ENCODE measurements at regions not wholly inside any gene's neighbourhood (a gene's known extent, or its start where the extent isn't known, plus 50 kb on each side); places are given as distances from the start of the nearest gene placed in this dataset.

DNA sequence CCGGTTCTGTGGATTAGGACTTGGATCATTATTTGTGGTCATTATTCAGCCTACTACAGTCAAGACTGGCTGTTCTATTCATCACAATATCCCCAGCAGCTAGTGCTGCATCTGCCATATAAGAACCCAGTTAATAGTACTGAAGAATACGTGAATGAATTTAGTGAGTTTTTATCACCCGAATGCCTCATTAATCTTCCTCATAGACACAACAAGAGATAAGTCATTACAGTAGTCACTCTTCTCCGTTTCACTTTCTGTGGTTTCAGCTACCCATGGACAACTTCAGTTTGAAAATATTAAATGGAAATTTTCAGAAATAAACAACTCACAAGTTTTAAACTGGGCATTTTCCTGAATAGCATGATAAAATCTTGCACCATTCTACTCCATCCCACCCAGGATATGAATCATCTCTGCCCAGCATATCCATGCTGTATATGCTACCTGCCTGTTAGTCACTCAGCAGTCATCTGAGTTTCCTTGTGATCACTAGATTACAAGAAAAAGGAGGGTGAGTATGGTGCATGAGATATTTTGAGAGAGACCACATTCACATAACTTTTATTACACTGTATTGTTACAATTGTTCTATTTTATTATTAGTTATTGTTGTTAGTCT lies 363.7 kb upstream of the CHAC2 start:
- no peak for TF ChIP-seq CTCF (IDR thresholded peaks at IDR 0.05; ENCODE audit: control insufficient read depth, extremely low read depth, insufficient read depth)
- DNase-seq (ENCODE audit: low read depth) = no peak
- no peak overlapping the region for H3K4me3 ChIP-seq (ENCODE audit: low read depth, low read length)

GRCh38 chr2:53397085-53397484 lies 370.5 kb upstream of the CHAC2 start:
- TF ChIP-seq CTCF (IDR thresholded peaks at IDR 0.05; ENCODE audit: control insufficient read depth, extremely low read depth, insufficient read depth) = no peak
- no peak for DNase-seq (ENCODE audit: low read depth)
- no peak overlapping the region for H3K4me3 ChIP-seq (ENCODE audit: low read depth, low read length)

DNA sequence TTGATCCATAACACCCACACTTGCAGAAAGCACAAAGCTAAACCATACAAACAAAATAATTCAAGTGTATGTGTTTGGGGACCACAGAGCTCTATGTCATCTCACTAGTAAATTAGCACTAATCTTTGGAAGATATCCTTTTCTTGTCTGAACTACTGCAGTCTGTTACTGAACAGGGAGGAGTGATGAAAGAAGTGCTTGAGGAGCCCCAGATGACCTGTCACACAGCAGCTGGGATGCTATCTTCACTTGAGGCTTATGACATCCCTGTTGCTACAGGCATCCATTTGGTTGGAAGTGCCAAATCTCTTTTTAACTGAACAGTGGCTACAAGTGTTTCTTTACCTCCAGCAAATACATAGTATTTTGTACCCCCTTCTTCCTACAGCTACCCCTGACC lies 386.3 kb upstream of the CHAC2 start:
- H3K4me3 ChIP-seq (ENCODE audit: low read depth, low read length) = no peak overlapping the region
- DNase-seq (ENCODE audit: low read depth) = no peak
- no peak for TF ChIP-seq CTCF (IDR thresholded peaks at IDR 0.05; ENCODE audit: control insufficient read depth, extremely low read depth, insufficient read depth)

DNA sequence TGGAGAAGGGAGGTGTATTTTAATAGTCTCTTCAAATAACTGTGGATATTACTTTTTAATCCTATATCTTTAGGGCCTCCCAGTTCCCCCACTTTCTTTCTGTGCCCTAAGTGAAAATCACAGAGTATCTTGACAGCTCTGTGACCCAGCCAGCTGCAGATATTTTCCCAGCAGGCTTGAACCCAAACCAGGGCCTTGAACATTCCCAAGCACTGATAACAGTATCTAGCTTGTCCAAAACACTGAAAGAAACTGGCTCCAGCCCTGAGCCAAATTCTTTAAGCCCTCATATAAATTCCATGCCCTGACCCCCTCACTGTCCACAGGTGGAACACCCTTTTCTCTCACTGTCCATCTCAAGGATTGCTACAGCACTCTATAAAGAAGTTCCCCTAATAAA lies 388.1 kb upstream of the CHAC2 start:
- TF ChIP-seq CTCF (IDR thresholded peaks at IDR 0.05; ENCODE audit: control insufficient read depth, extremely low read depth, insufficient read depth) = no peak
- DNase-seq (ENCODE audit: low read depth) = no peak
- H3K4me3 ChIP-seq (ENCODE audit: low read depth, low read length) = no peak overlapping the region

GRCh38 chr2:53378791-53379190 lies 388.8 kb upstream of the CHAC2 start:
- no peak overlapping the region for H3K4me3 ChIP-seq (ENCODE audit: low read depth, low read length)
- TF ChIP-seq CTCF (IDR thresholded peaks at IDR 0.05; ENCODE audit: control insufficient read depth, extremely low read depth, insufficient read depth) = no peak
- no peak for DNase-seq (ENCODE audit: low read depth)

DNA sequence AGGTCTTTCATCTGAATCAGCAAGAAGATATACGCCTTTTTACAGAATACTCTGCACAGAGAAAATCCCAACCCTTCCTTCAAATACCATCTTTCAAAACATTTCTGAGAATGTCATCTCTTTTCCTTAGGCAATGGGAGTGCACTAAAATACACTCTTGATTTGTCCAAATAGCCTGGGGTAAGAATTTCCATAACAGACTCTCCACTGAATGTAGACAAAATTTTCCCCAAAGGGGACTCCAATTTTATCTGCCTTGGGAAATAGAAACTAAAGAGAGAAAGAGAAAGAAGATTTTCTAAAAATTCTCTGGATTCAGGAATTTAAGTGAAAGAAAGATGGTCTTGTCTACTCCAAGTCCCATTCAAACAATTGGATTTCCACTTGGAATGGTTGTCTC lies 394.5 kb upstream of the CHAC2 start:
- no peak overlapping the region for H3K4me3 ChIP-seq (ENCODE audit: low read depth, low read length)
- no peak for TF ChIP-seq CTCF (IDR thresholded peaks at IDR 0.05; ENCODE audit: control insufficient read depth, extremely low read depth, insufficient read depth)
- no peak for DNase-seq (ENCODE audit: low read depth)

- DNase-seq (ENCODE audit: low read depth) = no peak
- TF ChIP-seq CTCF (IDR thresholded peaks at IDR 0.05; ENCODE audit: control insufficient read depth, extremely low read depth, insufficient read depth) = no peak
- no peak overlapping the region for H3K4me3 ChIP-seq (ENCODE audit: low read depth, low read length)
Observed at GRCh38 chr2:53366543-53366942, 401.1 kb upstream of the CHAC2 start.

Measured in LNCaP clone FGC (cell line).